NCI-H345 (cell line): ENCODE measurements at regions not wholly inside any gene's neighbourhood (a gene's known extent, or its start where the extent isn't known, plus 50 kb on each side); places are given as distances from the start of the nearest gene placed in this dataset.

Source experiments
- DNase-seq: peaks from one replicate; lab custom pipeline; 2025; lab: John Stamatoyannopoulos, UW

GRCh38 chr7:41237956-41238355 is 464.9 kb downstream of the INHBA start:
- no peak for DNase-seq

- DNase-seq: no peak
Observed at GRCh38 chr7:41232086-41232485, 470.8 kb downstream of the INHBA start.

GRCh38 chr7:41224063-41224763 is 478.7 kb downstream of the INHBA start:
- no peak for DNase-seq

GRCh38 chr7:41222746-41223145 is 480.1 kb downstream of the INHBA start:
- no peak for DNase-seq

GRCh38 chr7:41220266-41220665 is 482.6 kb downstream of the INHBA start:
- DNase-seq: no peak

DNA sequence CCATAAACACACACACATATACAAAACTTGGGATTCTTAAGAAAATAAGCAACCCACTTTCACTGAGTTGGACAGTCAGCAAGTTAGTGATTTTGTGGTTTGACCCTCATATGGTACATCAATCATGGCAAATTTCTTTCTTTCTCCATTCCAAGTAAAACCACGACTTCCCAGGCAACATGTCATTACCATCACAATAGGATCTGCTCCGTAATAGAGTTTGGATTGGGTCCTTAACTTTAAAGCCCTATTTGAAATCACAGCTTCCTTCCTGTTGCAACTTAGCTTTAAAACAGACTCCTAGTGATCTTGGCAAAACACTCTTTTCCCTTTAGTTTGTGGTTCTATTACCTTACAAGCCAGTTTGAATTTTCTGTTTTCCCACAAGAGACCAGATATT is 483.6 kb downstream of the INHBA start:
- no peak for DNase-seq

GRCh38 chr7:41217306-41217705 is 485.6 kb downstream of the INHBA start:
- DNase-seq: no peak

- DNase-seq: no peak
Observed at GRCh38 chr7:41207141-41207540, 495.7 kb downstream of the INHBA start.

DNA sequence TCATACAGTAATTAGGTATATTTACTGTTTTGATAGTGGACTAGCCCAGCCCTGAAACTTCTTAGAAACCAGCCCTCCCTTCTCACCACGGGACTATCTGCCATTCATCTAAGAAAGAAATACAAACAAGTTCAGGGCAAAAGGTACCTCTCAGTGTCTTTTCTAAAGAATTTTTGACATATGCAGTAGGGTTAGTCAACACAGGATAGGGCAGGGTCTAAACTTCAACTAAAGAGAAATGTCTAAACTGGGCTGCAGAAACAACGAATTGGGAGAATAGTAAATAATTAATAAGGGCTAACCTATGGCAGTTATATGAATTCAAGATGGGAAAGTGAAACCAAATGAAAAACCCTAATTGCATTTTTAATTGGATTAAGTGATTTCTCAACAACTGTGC is 496.6 kb downstream of the INHBA start:
- no peak for DNase-seq

- DNase-seq: no peak
Observed at GRCh38 chr7:41205600-41205999, 497.3 kb downstream of the INHBA start.

GRCh38 chr7:41203542-41203941 is 499.3 kb downstream of the INHBA start:
- no peak for DNase-seq

GRCh38 chr7:41201021-41201420 is 501.9 kb downstream of the INHBA start:
- no peak for DNase-seq

DNA sequence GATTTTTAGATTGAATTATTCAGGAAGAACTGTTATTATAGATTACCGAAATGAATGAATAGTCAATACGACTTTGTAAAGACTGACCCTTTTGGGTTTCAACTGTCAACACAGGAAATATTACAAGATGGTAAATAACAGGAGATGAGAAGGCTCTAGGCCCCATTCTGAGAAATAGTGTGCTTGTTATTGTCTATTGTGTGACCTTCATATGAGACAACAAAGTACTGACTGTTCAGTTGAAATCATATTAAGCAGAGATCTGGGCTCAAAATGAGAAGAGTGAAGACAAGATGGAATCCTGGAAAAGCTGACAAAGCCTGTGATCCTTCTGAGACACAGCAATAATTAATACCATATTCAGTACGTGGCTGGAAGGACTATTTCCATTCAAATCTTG is 503.8 kb downstream of the INHBA start:
- no peak for DNase-seq

DNA sequence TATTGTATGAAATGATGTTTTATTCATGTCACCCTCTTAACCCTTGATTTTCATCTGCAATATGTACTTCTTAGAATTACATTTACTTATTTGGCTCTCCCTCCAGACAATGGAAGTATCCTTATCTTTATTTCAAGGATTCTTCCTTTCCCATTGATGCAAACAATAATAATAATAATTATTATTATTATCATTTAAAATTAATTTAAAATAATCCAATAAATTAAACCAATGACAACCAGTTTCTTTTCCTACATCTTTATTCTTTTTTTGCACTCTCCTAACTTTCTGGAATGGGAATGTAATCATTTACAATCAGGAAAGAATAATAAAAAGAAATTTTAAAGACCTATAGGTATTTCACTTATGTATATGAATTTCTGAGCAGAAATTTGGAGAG is 504.4 kb downstream of the INHBA start:
- DNase-seq: no peak

GRCh38 chr7:41197769-41198168 is 505.1 kb downstream of the INHBA start:
- DNase-seq: no peak

- no peak for DNase-seq
Observed at GRCh38 chr7:41193738-41194282, 509.1 kb downstream of the INHBA start.

DNA sequence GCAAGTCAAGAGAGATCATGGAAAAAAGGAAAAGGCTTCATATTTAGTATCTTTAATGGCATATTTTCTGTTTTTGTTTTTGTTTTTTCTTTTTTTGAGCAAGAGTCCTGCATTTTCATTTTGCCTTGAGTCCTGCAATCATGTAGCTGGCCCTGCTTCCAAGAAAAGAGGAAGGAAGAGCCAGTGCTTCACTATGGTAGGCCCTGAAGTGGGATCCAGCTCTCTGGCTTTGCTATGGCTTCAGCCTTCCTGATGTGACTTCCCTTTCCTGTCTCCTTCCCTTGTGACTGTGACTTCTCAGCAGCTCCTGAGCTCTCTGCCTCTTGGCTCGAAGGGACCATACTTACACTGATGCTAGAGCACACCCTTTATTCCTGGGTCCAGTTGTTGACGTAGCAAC is 512.3 kb downstream of the INHBA start:
- no peak for DNase-seq

GRCh38 chr7:41189866-41190265 is 513.0 kb downstream of the INHBA start:
- DNase-seq: no peak

GRCh38 chr7:41188163-41189130 is 514.4 kb downstream of the INHBA start:
- DNase-seq: no peak

- DNase-seq: no peak
Observed at GRCh38 chr7:41187322-41187721, 515.6 kb downstream of the INHBA start.

DNA sequence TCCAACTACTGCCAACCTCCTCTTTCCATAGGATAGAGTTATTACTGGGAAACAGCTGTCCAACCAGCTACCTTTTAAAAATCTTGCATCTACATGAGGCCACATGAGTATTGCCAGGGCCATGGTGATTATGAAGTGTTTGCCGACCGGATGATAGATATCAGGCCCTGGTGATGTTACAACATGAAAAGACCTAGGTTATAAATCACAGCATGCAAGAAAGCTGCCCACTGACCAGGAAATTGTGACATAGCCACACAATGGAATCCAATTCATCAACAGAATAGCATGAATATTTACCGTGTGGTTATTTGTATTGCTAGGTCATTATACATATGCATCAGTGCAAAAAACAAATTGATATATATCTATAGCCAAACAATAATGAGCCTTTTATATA is 517.0 kb downstream of the INHBA start:
- no peak for DNase-seq

GRCh38 chr7:41183741-41184140 is 519.1 kb downstream of the INHBA start:
- no peak for DNase-seq

GRCh38 chr7:41182782-41183181 is 520.1 kb downstream of the INHBA start:
- DNase-seq: no peak
